PC-3 (cell line): ENCODE measurements at regions not wholly inside any gene's neighbourhood (a gene's known extent, or its start where the extent isn't known, plus 50 kb on each side); places are given as distances from the start of the nearest gene placed in this dataset.

Source experiments
- ATAC-seq: fragments of 200-7000 bp; cut with Tn5 transposase; 2 replicates; pipeline ENCODE4 v1.9.1; 2020; ENCODE audit warnings: mild to moderate bottlenecking, moderate library complexity
- BruUV-seq: library from RNA; stranded (reverse); fragments of 400-500 nt; replicated peaks from 2 replicates; lab custom pipeline; 2021; lab: Mats Ljungman, UMichigan
- CTCF ChIA-PET: fragments of 300-600 bp; sonication (Branson Sonifier 250); formaldehyde crosslinking; loops from one replicate; lab custom pipeline; 2022; ENCODE audit warnings: antibody characterized with exemption; lab: Charles Lee
- POLR2A ChIA-PET: fragments of 300-600 bp; sonication (Branson Sonifier 250); formaldehyde crosslinking; loops from one replicate; lab custom pipeline; 2022; ENCODE audit warnings: antibody characterized with exemption; ENCODE audit not compliant: unreplicated experiment; lab: Charles Lee
- DNase-seq: peaks from one replicate; pipeline ENCODE4 v3.0.0-alpha.2; 2015
- H2AFZ ChIP-seq: fragments of 300-600 bp; sonication (generic); 2 replicates; pipeline ENCODE4 v1.6.0; 2016; ENCODE audit warnings: antibody characterized with exemption, low read length
- H3F3A ChIP-seq: fragments of 300-600 bp; sonication (generic); one replicate; pipeline ENCODE4 v1.6.0; 2017; ENCODE audit warnings: antibody characterized with exemption, low read length, control low read depth, mild to moderate bottlenecking; ENCODE audit not compliant: unreplicated experiment
- H3K27ac ChIP-seq: fragments of 300-600 bp; sonication (generic); 2 replicates; pipeline ENCODE4 v1.5.1; 2016; ENCODE audit warnings: mild to moderate bottlenecking, low read length
- H3K27me3 ChIP-seq: fragments of 300-600 bp; sonication (generic); 2 replicates; pipeline ENCODE4 v1.6.1; 2016; ENCODE audit warnings: low read length, mixed read lengths
- H3K36me3 ChIP-seq: fragments of 300-600 bp; sonication (generic); 2 replicates; pipeline ENCODE4 v1.6.1; 2016; ENCODE audit warnings: low read depth, mixed run types, low read length, mixed read lengths
- H3K4me1 ChIP-seq: fragments of 300-600 bp; sonication (generic); 2 replicates; pipeline ENCODE4 v1.5.1; 2016; ENCODE audit warnings: low read length; ENCODE audit not compliant: insufficient read depth
- H3K4me2 ChIP-seq: fragments of 300-600 bp; sonication (generic); 2 replicates; pipeline ENCODE4 v1.6.0; 2016; ENCODE audit warnings: low read length
- H3K4me3 ChIP-seq: fragments of 300-600 bp; sonication (generic); 2 replicates; pipeline ENCODE4 v1.5.1; 2016; ENCODE audit warnings: mild to moderate bottlenecking, low read length, mixed read lengths
- H3K79me2 ChIP-seq: fragments of 300-600 bp; sonication (generic); 2 replicates; pipeline ENCODE4 v1.6.1; 2017; ENCODE audit warnings: low read length, mixed read lengths
- H3K9ac ChIP-seq: fragments of 300-600 bp; sonication (generic); 2 replicates; pipeline ENCODE4 v1.6.0; 2016; ENCODE audit warnings: mild to moderate bottlenecking, low read length
- H3K9me2 ChIP-seq: fragments of 300-600 bp; sonication (generic); replicated peaks from 2 replicates; pipeline ENCODE4 v1.6.1; 2016; ENCODE audit warnings: mixed run types, low read length, mixed read lengths
- H3K9me3 ChIP-seq: fragments of 300-600 bp; sonication (generic); 2 replicates; pipeline ENCODE4 v1.6.1; 2016; ENCODE audit warnings: low read length, mixed read lengths
- H4K20me1 ChIP-seq: fragments of 300-600 bp; sonication (generic); 2 replicates; pipeline ENCODE4 v1.6.1; 2016; ENCODE audit warnings: low read length, mixed read lengths
- CTCF ChIP-seq: fragments of 300-600 bp; sonication (generic); conservative IDR thresholded peaks from 2 replicates; pipeline ENCODE4 v1.5.1; 2017; ENCODE audit warnings: antibody characterized with exemption, low read depth, mild to moderate bottlenecking, low read length
- EZH2 ChIP-seq: fragments of 300-600 bp; sonication (generic); IDR thresholded peaks from one replicate; pipeline ENCODE4 v1.6.1; 2017; ENCODE audit warnings: antibody characterized with exemption, mild to moderate bottlenecking, low read length; ENCODE audit not compliant: unreplicated experiment
- EZH2phosphoT487 ChIP-seq: fragments of 300-600 bp; sonication (generic); IDR thresholded peaks from 2 replicates; pipeline ENCODE4 v1.6.1; 2018; ENCODE audit warnings: mild to moderate bottlenecking, antibody characterized with exemption, low read length, borderline replicate concordance
- intact Hi-C: fragments of 100-400 bp; cut with micrococcal nuclease; formaldehyde crosslinking; loops from 2 replicates; pipeline ENCODE4 v1.9.0; 2023

- Histone ChIP-seq H3K79me2 (no peaks in the 10 kb centered on the region), H3K9me3 (no peaks in the 10 kb centered on the region), H3K27me3 (no peaks in the 10 kb centered on the region), H3K4me2 (no peak overlapping the region), H3K4me1 (peaks cover 15% of the 10 kb centered on the region), H3K9ac (no peak overlapping the region), H2AFZ (no peak overlapping the region), H3K9me2 (no peaks in the 10 kb centered on the region), H3K36me3 (no peaks in the 10 kb centered on the region), H3F3A (no peaks in the 10 kb centered on the region), H3K4me3 (no peak overlapping the region), H4K20me1 (no peaks in the 10 kb centered on the region), H3K27ac (no peak overlapping the region)
- CTCF ChIA-PET: no interaction called here
- TF ChIP-seq EZH2: no peak
- TF ChIP-seq EZH2phosphoT487: no peak
- no peak for TF ChIP-seq CTCF
- no TSS peak for BruUV-seq
- DNase-seq (no peak), ATAC-seq (no peak)
- POLR2A ChIA-PET: no interaction called here
- intact Hi-C loops: no loop called here
These were observed 206.7 kb upstream of the IGFBP3 start for GRCh38 chr7:46127814-46128213.

GRCh38 chr7:46126675-46127300 is 205.7 kb upstream of the IGFBP3 start:
- ATAC-seq (peak; percentile 88), DNase-seq (peak; percentile 76)
- no TSS peak for BruUV-seq
- Histone ChIP-seq H3K36me3 (no peaks in the 10 kb centered on the region), H3K9ac (no peak overlapping the region), H3K9me2 (no peaks in the 10 kb centered on the region), H3K9me3 (no peaks in the 10 kb centered on the region), H3K4me3 (no peak overlapping the region), H2AFZ (no peak overlapping the region), H3F3A (no peaks in the 10 kb centered on the region), H4K20me1 (no peaks in the 10 kb centered on the region), H3K79me2 (no peaks in the 10 kb centered on the region), H3K4me2 (peak overlapping the region; percentile 24; the same call in 1 of the 2 replicates), H3K27ac (0 out of 2 replicates have a peak overlapping the region, but pooled peaks have one; percentile 10), H3K27me3 (no peaks in the 10 kb centered on the region), H3K4me1 (peaks cover 15% of the 10 kb centered on the region)
- ChIA-PET CTCF (no interaction called here), POLR2A (no interaction called here)
- no peak for TF ChIP-seq CTCF
- intact Hi-C loops: no loop called here

- no peak overlapping the region for H3K4me2 ChIP-seq
- intact Hi-C loops: no loop called here
- ATAC-seq: no peak
- H3F3A ChIP-seq: no peaks in the 10 kb centered on the region
- no peaks in the 10 kb centered on the region for H3K9me2 ChIP-seq
- H3K4me1 ChIP-seq: peaks cover 15% of the 10 kb centered on the region
- TF ChIP-seq CTCF: no peak
- TF ChIP-seq EZH2phosphoT487: no peak
- no peak for TF ChIP-seq EZH2
- no peak overlapping the region for H2AFZ ChIP-seq
- no peak overlapping the region for H3K27ac ChIP-seq
- CTCF ChIA-PET: no interaction called here
- no peak overlapping the region for H3K9ac ChIP-seq
- H3K9me3 ChIP-seq: no peaks in the 10 kb centered on the region
- H4K20me1 ChIP-seq: no peaks in the 10 kb centered on the region
- no peak for DNase-seq
- BruUV-seq: no TSS peak
- no peaks in the 10 kb centered on the region for H3K79me2 ChIP-seq
- POLR2A ChIA-PET: no interaction called here
- H3K27me3 ChIP-seq: no peaks in the 10 kb centered on the region
- no peaks in the 10 kb centered on the region for H3K36me3 ChIP-seq
- no peak overlapping the region for H3K4me3 ChIP-seq
These were observed 202.8 kb upstream of the IGFBP3 start for GRCh38 chr7:46123756-46124343.
